SK-N-SH (cell line): ENCODE measurements at regions not wholly inside any gene's neighbourhood (a gene's known extent, or its start where the extent isn't known, plus 50 kb on each side); places are given as distances from the start of the nearest gene placed in this dataset.

Experiments used
- POLR2AphosphoS5 ChIP-seq: IDR thresholded peaks from 2 replicates; pipeline ENCODE4 v1.6.1; 2012; ENCODE audit warnings: low read depth, low read length
- RAD21 ChIP-seq: IDR thresholded peaks from 2 replicates; pipeline ENCODE4 v1.6.1; 2012; ENCODE audit warnings: mild to moderate bottlenecking, low read length
- YY1 ChIP-seq: IDR thresholded peaks from 2 replicates; pipeline ENCODE4 v1.4.0; 2012; ENCODE audit warnings: low read depth, mild to moderate bottlenecking
- TF ChIP-seq, protein P1 (sequence below): fragments of 200-600 bp; sonication (generic); IDR thresholded peaks from 2 replicates; pipeline ENCODE4 v1.6.1; 2017; ENCODE audit warnings: antibody characterized with exemption, mild to moderate bottlenecking, moderate library complexity

DNA sequence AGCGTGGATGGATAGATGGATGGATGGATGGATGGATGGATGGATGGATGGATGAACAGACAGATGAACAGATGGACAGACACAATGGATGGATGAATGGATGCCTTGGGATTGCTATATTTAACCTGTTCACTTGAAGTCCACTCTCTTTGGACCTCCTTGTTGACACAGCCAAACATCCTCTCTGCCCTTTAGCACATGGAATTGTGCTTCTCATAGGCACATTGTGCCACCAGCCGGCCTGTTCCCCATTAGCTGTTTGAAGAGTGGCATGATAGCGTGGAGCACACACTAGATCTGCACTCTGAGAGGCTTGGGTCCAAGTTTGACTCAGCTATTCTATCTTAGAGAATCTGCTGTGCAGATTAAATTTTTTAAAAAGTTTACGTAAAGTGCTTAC is 56.9 kb upstream of the GSC start:
- TF ChIP-seq, protein P1, sequence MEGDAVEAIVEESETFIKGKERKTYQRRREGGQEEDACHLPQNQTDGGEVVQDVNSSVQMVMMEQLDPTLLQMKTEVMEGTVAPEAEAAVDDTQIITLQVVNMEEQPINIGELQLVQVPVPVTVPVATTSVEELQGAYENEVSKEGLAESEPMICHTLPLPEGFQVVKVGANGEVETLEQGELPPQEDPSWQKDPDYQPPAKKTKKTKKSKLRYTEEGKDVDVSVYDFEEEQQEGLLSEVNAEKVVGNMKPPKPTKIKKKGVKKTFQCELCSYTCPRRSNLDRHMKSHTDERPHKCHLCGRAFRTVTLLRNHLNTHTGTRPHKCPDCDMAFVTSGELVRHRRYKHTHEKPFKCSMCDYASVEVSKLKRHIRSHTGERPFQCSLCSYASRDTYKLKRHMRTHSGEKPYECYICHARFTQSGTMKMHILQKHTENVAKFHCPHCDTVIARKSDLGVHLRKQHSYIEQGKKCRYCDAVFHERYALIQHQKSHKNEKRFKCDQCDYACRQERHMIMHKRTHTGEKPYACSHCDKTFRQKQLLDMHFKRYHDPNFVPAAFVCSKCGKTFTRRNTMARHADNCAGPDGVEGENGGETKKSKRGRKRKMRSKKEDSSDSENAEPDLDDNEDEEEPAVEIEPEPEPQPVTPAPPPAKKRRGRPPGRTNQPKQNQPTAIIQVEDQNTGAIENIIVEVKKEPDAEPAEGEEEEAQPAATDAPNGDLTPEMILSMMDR: no peak
- no peak for TF ChIP-seq RAD21
- TF ChIP-seq POLR2AphosphoS5: no peak
- TF ChIP-seq YY1: no peak
